Suprapubic skin (tissue), 4 donors: ENCODE measurements at regions not wholly inside any gene's neighbourhood (a gene's known extent, or its start where the extent isn't known, plus 50 kb on each side); places are given as distances from the start of the nearest gene placed in this dataset.

Experiments
- EP300 ChIP-seq: sonication (generic); formaldehyde crosslinking; IDR thresholded peaks from one replicate; pipeline ENCODE4 v1.6.1; 2017; ENCODE audit warnings: antibody characterized with exemption
- POLR2A ChIP-seq, 2 donors: fragments of 450-650 bp; IDR thresholded peaks; one replicate each; pipeline ENCODE4 v1.6.1; 2017; ENCODE audit warnings: antibody characterized with exemption in 2 of 2, mild to moderate bottlenecking in 2 of 2, moderate library complexity in 2 of 2
- POLR2AphosphoS5 ChIP-seq, 3 donors: sonication (generic); formaldehyde crosslinking; IDR thresholded peaks; one replicate each; pipeline ENCODE4 v1.6.1; 2017; ENCODE audit warnings: antibody characterized with exemption in 3 of 3
- TF ChIP-seq, protein P1 (sequence below), 2 donors: fragments of 200-600 bp in 1 of 2; fragments of 450-650 bp in 1 of 2; sonication (generic) in 1 of 2; IDR thresholded peaks; one replicate each; pipeline ENCODE4 v1.5.1; 2016 to 2019; ENCODE audit warnings: antibody characterized with exemption in 2 of 2, mild to moderate bottlenecking in 1 of 2, moderate library complexity in 1 of 2

- TF ChIP-seq POLR2A (IDR thresholded peaks at IDR 0.05) (no peak), POLR2AphosphoS5 (IDR thresholded peaks at IDR 0.05) (no peak), EP300 (no peak)
- TF ChIP-seq, protein P1, sequence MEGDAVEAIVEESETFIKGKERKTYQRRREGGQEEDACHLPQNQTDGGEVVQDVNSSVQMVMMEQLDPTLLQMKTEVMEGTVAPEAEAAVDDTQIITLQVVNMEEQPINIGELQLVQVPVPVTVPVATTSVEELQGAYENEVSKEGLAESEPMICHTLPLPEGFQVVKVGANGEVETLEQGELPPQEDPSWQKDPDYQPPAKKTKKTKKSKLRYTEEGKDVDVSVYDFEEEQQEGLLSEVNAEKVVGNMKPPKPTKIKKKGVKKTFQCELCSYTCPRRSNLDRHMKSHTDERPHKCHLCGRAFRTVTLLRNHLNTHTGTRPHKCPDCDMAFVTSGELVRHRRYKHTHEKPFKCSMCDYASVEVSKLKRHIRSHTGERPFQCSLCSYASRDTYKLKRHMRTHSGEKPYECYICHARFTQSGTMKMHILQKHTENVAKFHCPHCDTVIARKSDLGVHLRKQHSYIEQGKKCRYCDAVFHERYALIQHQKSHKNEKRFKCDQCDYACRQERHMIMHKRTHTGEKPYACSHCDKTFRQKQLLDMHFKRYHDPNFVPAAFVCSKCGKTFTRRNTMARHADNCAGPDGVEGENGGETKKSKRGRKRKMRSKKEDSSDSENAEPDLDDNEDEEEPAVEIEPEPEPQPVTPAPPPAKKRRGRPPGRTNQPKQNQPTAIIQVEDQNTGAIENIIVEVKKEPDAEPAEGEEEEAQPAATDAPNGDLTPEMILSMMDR (IDR thresholded peaks at IDR 0.05), result no peak
These were observed 146.6 kb downstream of the HERPUD2 start for GRCh38 chr7:35548291-35548690.
